Hepatocyte (in vitro differentiated cells): ENCODE measurements at regions not wholly inside any gene's neighbourhood (a gene's known extent, or its start where the extent isn't known, plus 50 kb on each side); places are given as distances from the start of the nearest gene placed in this dataset.

Source experiments
- DNase-seq: peaks from one replicate; pipeline ENCODE4 v3.0.0-alpha.2; 2016; ENCODE audit warnings: low spot score
- H2AFZ ChIP-seq: fragments of 200-600 bp; sonication (generic); 2 replicates; pipeline ENCODE4 v1.6.0; 2016; ENCODE audit warnings: antibody characterized with exemption, mild to moderate bottlenecking
- H3K27ac ChIP-seq: fragments of 200-600 bp; sonication (generic); 2 replicates; pipeline ENCODE4 v1.5.1; 2016; ENCODE audit warnings: mild to moderate bottlenecking
- H3K27me3 ChIP-seq: fragments of 200-600 bp; sonication (generic); 2 replicates; pipeline ENCODE4 v1.6.1; 2016
- H3K36me3 ChIP-seq: fragments of 200-600 bp; sonication (generic); replicated peaks from 2 replicates; pipeline ENCODE4 v1.5.1; 2016; ENCODE audit warnings: low read depth; ENCODE audit not compliant: insufficient read depth
- H3K4me1 ChIP-seq: fragments of 200-600 bp; sonication (generic); 2 replicates; pipeline ENCODE4 v1.5.1; 2016; ENCODE audit warnings: mild to moderate bottlenecking, moderate library complexity; ENCODE audit not compliant: insufficient read depth
- H3K4me2 ChIP-seq: fragments of 200-600 bp; sonication (generic); 2 replicates; pipeline ENCODE4 v1.6.0; 2016
- H3K4me3 ChIP-seq: fragments of 200-600 bp; sonication (generic); 2 replicates; pipeline ENCODE4 v1.5.1; 2016; ENCODE audit warnings: mild to moderate bottlenecking
- H3K79me2 ChIP-seq: fragments of 200-600 bp; sonication (generic); 2 replicates; pipeline ENCODE4 v1.6.0; 2017; ENCODE audit warnings: mild to moderate bottlenecking
- H3K9me2 ChIP-seq: fragments of 200-600 bp; sonication (generic); replicated peaks from 2 replicates; pipeline ENCODE4 v1.6.0; 2017; ENCODE audit warnings: mild to moderate bottlenecking; ENCODE audit not compliant: insufficient read depth
- H3K9me3 ChIP-seq: fragments of 200-600 bp; sonication (generic); 2 replicates; pipeline ENCODE4 v1.5.1; 2016; ENCODE audit warnings: low read depth, mild to moderate bottlenecking
- H4K20me1 ChIP-seq: fragments of 200-600 bp; sonication (generic); 2 replicates; pipeline ENCODE4 v1.6.0; 2016; ENCODE audit warnings: mild to moderate bottlenecking; ENCODE audit not compliant: insufficient read depth, poor library complexity, severe bottlenecking
- EZH2 ChIP-seq: fragments of 200-600 bp; sonication (generic); IDR thresholded peaks from 2 replicates; pipeline ENCODE4 v1.6.1; 2016; ENCODE audit warnings: antibody characterized with exemption, mild to moderate bottlenecking, borderline replicate concordance
- EZH2phosphoT487 ChIP-seq: fragments of 200-600 bp; sonication (generic); IDR thresholded peaks from one replicate; pipeline ENCODE4 v1.6.1; 2018; ENCODE audit warnings: antibody characterized with exemption, mild to moderate bottlenecking, low read depth, moderate library complexity; ENCODE audit not compliant: unreplicated experiment, severe bottlenecking
- WGBS: methylation state at CpG from one replicate; pipeline ENCODE4 v1.1.6; 2016; ENCODE audit warnings: low lambda C conversion rate; ENCODE audit errors: missing lambda C conversion rate; 5-methylcytosine and 5-hydroxymethylcytosine counted together
- TF ChIP-seq, protein P1 (sequence below): fragments of 200-600 bp; sonication (generic); IDR thresholded peaks from 2 replicates; pipeline ENCODE4 v1.5.1; 2016; ENCODE audit warnings: antibody characterized with exemption, mild to moderate bottlenecking; ENCODE audit not compliant: poor library complexity

DNA sequence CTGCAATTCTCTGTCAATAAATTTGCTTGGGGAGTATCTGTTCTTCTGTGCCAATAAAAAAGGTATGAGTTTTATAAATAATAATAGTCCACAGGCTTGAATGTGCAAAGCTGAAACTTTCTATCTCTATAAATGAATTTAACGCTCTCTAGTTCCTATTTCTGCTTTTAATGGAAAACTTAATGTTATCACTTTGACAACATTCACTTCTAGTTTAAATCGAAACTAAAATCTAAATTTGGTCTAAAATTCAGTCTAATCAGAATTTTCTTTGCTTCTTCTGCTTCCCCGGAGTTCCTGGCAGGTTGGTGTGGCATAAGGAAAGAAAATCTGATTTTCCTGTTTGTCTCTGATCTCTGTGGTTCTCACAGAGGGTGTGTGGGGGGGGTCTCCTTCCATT is 450.1 kb upstream of the TBL1XR1 start:
- Histone ChIP-seq H3K79me2 (no peaks in the 10 kb centered on the region), H3K4me2 (no peak overlapping the region), H3K4me1 (no peaks in the 10 kb centered on the region), H2AFZ (no peak overlapping the region), H3K9me2 (no peaks in the 10 kb centered on the region), H3K36me3 (no peaks in the 10 kb centered on the region), H3K27me3 (no peaks in the 10 kb centered on the region), H3K9me3 (no peaks in the 10 kb centered on the region), H4K20me1 (no peaks in the 10 kb centered on the region), H3K4me3 (no peak overlapping the region), H3K27ac (no peak overlapping the region)
- no peak for DNase-seq
- WGBS, result 98% methylated on average over 3 of the region's 3 CpGs
- no peak for TF ChIP-seq EZH2
- TF ChIP-seq EZH2phosphoT487, result no peak
- TF ChIP-seq, protein P1, sequence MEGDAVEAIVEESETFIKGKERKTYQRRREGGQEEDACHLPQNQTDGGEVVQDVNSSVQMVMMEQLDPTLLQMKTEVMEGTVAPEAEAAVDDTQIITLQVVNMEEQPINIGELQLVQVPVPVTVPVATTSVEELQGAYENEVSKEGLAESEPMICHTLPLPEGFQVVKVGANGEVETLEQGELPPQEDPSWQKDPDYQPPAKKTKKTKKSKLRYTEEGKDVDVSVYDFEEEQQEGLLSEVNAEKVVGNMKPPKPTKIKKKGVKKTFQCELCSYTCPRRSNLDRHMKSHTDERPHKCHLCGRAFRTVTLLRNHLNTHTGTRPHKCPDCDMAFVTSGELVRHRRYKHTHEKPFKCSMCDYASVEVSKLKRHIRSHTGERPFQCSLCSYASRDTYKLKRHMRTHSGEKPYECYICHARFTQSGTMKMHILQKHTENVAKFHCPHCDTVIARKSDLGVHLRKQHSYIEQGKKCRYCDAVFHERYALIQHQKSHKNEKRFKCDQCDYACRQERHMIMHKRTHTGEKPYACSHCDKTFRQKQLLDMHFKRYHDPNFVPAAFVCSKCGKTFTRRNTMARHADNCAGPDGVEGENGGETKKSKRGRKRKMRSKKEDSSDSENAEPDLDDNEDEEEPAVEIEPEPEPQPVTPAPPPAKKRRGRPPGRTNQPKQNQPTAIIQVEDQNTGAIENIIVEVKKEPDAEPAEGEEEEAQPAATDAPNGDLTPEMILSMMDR, result no peak

DNA sequence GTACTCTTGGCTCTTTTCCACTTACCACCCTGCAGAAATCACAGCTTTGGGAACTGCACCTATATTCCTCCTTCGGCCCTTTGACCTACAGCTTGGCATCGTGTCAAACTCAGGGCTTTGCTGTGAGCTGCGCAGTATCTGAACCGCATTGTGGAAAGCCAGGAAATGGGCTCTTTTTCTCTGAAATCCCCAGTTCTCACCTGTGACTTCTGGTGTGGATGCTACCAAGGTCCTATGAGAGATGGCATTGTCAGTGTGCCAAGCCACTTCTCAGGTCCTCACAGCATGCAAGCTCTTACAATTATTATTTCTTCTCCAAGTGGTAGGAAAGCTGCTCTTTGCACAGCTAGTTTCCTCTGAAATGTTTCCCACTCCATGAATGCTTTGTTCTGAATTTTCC is 450.6 kb upstream of the TBL1XR1 start:
- H3K27me3 ChIP-seq, result no peaks in the 10 kb centered on the region
- H3K79me2 ChIP-seq, result no peaks in the 10 kb centered on the region
- no peaks in the 10 kb centered on the region for H3K9me3 ChIP-seq
- 89% methylated on average over 4 of the region's 4 CpGs for WGBS
- no peaks in the 10 kb centered on the region for H4K20me1 ChIP-seq
- no peaks in the 10 kb centered on the region for H3K4me1 ChIP-seq
- no peak overlapping the region for H3K27ac ChIP-seq
- no peak overlapping the region for H2AFZ ChIP-seq
- TF ChIP-seq, protein P1, result no peak
- no peak for TF ChIP-seq EZH2phosphoT487
- TF ChIP-seq EZH2, result no peak
- DNase-seq, result no peak
- H3K9me2 ChIP-seq, result no peaks in the 10 kb centered on the region
- H3K36me3 ChIP-seq, result no peaks in the 10 kb centered on the region
- no peak overlapping the region for H3K4me3 ChIP-seq
- no peak overlapping the region for H3K4me2 ChIP-seq

DNA sequence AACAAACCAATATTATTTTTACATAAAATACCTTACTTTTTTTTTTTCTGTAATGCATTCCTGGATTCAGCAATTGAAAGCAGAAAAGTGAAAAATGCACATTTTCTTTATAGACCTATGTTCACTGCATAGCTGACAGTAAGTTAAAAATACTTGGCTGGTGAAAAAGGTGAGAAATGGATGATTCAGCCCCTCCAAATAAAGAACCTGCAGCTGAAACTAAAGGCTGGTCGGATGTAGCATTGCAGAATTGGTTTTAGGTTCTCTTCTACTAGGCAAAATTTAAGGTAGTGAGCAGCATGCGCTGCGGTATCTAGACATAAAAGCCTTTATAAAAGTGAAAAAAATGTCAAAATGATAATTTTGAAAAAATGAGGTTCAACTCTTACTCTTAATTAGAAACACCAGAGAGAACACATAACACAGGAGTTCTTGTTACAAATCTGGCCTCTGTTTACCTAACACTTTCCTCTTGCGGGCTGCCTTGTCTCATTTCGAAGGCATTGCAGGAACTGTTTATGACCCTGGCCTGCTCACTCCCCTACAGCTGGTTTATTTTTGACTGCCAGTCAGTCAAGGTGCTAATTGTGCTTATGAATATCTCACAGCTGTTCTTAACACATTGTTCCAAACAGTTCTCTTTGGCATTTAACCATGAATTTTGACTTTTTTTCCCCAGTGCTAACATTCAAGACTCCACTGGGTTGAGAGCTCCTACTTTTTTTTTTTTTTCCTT is 455.4 kb upstream of the TBL1XR1 start:
- Histone ChIP-seq H3K4me3 (no peak overlapping the region), H3K4me2 (no peak overlapping the region), H2AFZ (no peak overlapping the region), H3K27ac (no peak overlapping the region), H3K9me2 (no peaks in the 10 kb centered on the region), H3K36me3 (no peaks in the 10 kb centered on the region), H3K27me3 (no peaks in the 10 kb centered on the region), H3K4me1 (no peaks in the 10 kb centered on the region), H3K9me3 (no peaks in the 10 kb centered on the region), H4K20me1 (no peaks in the 10 kb centered on the region), H3K79me2 (no peaks in the 10 kb centered on the region)
- 57% methylated on average over 5 of the region's 5 CpGs for WGBS
- no peak for DNase-seq
- TF ChIP-seq, protein P1, result no peak
- TF ChIP-seq EZH2, result no peak
- no peak for TF ChIP-seq EZH2phosphoT487
